Effector CD8-positive, alpha-beta T cell (primary cell): ENCODE measurements at regions not wholly inside any gene's neighbourhood (a gene's known extent, or its start where the extent isn't known, plus 50 kb on each side); places are given as distances from the start of the nearest gene placed in this dataset.

Source experiments
- DNase-seq: peaks from one replicate; lab custom pipeline; 2025; lab: John Stamatoyannopoulos, UW

- DNase-seq = no peak
Observed at GRCh38 chr15:70556151-70556741, 207.1 kb downstream of the UACA start.

GRCh38 chr15:70555713-70556112, 207.6 kb downstream of the UACA start:
- DNase-seq = no peak

GRCh38 chr15:70547846-70548487, 215.4 kb downstream of the UACA start:
- no peak for DNase-seq

- DNase-seq = no peak
Observed at GRCh38 chr15:70545526-70545925, 217.8 kb downstream of the UACA start.

- DNase-seq = no peak
Observed at GRCh38 chr15:70541511-70541910, 221.8 kb downstream of the UACA start.

GRCh38 chr15:70539912-70540530, 223.3 kb downstream of the UACA start:
- DNase-seq = no peak

GRCh38 chr15:70539409-70539808, 223.9 kb downstream of the UACA start:
- no peak for DNase-seq

GRCh38 chr15:70538278-70538677, 225.1 kb downstream of the UACA start:
- DNase-seq = no peak

- DNase-seq = no peak
Observed at GRCh38 chr15:70535955-70536338, 227.4 kb downstream of the UACA start.

- peak; percentile 24 for DNase-seq
Observed at GRCh38 chr15:70535071-70535954, 228.0 kb downstream of the UACA start.

GRCh38 chr15:70533931-70534742, 229.2 kb downstream of the UACA start:
- no peak for DNase-seq

- DNase-seq = no peak
Observed at GRCh38 chr15:70532531-70533186, 230.7 kb downstream of the UACA start.

GRCh38 chr15:70531576-70531975, 231.8 kb downstream of the UACA start:
- no peak for DNase-seq

GRCh38 chr15:70530906-70531305, 232.5 kb downstream of the UACA start:
- DNase-seq = no peak

- DNase-seq = no peak
Observed at GRCh38 chr15:70530503-70530902, 232.9 kb downstream of the UACA start.

- no peak for DNase-seq
Observed at GRCh38 chr15:70530017-70530499, 233.3 kb downstream of the UACA start.

- no peak for DNase-seq
Observed at GRCh38 chr15:70528816-70529215, 234.5 kb downstream of the UACA start.

- peak; percentile 30 for DNase-seq
Observed at GRCh38 chr15:70528270-70528706, 235.1 kb downstream of the UACA start.

- no peak for DNase-seq
Observed at GRCh38 chr15:70526974-70527325, 236.4 kb downstream of the UACA start.

GRCh38 chr15:70526221-70526973, 237.0 kb downstream of the UACA start:
- no peak for DNase-seq
